Skeletal muscle cell (primary cell): ENCODE measurements at regions not wholly inside any gene's neighbourhood (a gene's known extent, or its start where the extent isn't known, plus 50 kb on each side); places are given as distances from the start of the nearest gene placed in this dataset.
"Not testable (repeated sequence)": the region's sequence is repeated elsewhere in the genome, so short reads cannot be mapped to it uniquely, and the experiment has no call there.

Source experiments
- DNase-seq: peaks from one replicate; pipeline ENCODE4 v3.0.0-alpha.2; 2010; ENCODE audit warnings: low read depth
- H3K4me3 ChIP-seq: 2 replicates; pipeline ENCODE4 v1.5.1; 2011; ENCODE audit warnings: low read depth, mild to moderate bottlenecking, control low read depth, low read length, moderate library complexity

DNA sequence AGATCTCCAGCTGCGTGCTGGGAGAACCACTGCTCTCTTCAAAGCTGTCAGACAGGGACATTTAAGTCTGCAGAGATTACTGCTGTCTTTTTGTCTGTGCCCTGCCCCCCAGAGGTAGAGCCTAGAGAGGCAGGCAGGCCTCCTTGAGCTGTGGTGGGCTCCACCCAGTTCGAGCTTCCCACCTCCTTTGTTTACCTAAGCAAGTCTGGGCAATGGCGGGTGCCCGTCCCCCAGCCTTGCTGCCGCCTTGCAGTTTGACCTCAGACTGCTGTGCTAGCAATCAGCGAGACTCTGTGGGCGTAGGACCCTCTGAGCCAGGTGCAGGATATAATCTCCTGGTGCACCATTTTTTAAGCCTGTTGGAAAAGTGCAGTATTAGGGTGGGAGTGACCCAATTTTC, 128.6 kb downstream of the ACTR3 start:
- not testable (repeated sequence) for H3K4me3 ChIP-seq, DNase-seq

DNA sequence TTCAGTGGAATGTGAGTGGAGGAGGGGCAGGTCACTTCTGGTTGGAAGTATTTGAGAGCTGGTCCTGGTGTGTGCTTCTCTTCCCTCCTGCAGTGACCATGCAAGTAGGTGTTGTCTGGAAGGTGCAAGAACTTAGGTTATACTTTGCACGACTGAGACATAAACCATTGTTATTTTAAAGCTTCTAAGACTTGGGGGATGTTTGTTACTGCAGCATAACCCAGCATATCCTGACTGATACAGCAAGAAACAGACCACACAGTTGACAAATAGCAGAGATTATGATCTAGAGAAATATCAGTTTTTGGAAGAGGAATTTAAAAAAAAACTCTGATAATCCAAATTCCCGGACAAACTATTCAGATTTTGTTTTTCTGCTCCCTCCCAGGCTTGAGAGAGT, 130.8 kb downstream of the ACTR3 start:
- DNase-seq, result no peak
- no peak overlapping the region for H3K4me3 ChIP-seq

DNA sequence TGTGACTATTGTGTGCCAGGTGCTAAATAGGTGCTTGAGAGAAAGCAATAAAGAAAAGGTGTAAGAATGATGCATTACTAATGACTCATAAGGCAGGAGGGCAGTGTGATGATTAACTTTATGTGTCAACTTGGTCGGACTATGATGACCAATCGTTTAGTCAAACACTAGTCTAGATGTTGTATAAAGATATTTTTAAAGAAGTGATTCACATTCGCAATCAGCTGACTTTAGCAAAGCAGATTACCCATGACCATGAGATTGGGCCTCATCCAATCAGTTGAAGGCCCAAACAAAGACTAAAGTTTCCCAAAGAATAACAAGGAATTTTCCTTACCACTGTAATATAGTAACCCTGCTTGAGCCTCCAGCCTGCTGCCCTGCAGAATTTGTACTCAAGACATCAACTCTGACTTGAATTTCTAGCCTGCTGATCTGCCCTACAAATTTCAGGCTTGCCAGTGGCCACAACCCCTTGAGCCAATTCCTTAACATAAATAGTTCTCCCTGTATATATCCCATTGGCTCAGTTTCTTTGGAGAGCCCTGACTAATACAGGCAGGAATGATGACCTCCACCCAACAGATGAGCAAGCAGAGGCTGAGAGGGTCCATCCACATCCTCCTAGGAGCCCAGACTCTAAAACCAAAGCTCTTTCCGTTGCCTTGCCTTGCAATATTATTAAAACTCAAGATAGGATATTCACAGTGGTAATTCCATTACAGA, 132.6 kb downstream of the ACTR3 start:
- no peak overlapping the region for H3K4me3 ChIP-seq
- peak; percentile 31 for DNase-seq

DNA sequence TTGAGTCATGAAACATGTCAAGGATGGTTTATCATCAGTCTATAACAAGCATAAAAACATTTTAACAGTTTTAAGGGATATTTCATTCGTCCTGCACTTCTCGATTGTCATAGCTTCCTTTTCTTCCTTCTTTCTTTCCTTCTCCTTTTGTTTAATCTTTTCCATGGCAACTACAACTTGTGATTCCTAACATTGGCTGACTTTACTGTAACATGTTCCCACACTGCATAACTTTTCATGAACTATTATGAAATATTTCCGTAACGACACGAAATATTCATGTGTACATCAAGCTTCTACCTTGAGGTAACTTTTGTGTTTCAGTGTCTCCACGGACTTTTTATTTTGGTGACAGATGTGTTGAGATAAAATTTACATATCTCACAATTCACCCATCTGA, 134.4 kb downstream of the ACTR3 start:
- DNase-seq, result no peak
- no peak overlapping the region for H3K4me3 ChIP-seq

DNA sequence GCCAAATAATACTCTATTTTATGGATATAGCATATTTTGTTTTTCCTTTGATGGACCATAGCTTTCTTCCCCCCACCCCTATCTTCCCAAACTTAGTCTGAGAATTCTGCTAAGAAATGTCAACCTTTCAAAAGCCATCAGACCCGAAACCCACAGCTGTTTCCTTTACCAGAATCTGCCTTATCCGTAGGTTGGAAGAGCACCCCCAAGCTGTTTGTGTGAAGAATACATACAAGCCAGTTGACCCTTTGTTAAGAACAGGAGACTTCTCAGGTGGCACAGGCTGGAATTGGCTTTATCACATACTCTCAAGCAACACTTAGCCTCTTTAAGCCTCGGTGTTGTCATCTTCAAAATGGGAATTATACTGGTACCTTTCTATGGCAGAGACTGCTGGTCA, 135.1 kb downstream of the ACTR3 start:
- H3K4me3 ChIP-seq, result no peak overlapping the region
- no peak for DNase-seq

DNA sequence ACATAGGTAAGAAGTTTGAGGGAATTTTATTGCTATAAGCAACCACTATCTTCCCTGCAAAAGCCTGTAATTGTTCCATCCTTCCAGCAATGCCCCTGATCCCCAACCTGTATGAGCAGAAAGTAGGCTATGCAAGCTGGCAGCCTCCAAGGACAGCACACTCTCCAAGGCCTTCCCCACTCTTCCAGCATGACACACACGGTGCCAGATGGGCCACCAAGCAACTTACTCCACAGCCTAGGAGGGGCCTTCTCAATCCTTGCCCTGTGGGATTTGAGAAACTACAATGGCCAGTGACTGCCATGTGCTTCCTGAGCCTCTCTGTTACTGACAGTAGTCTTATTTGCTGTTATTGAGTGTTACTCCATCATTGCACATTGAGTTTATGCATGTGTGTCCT, 137.5 kb downstream of the ACTR3 start:
- no peak overlapping the region for H3K4me3 ChIP-seq
- no peak for DNase-seq

DNA sequence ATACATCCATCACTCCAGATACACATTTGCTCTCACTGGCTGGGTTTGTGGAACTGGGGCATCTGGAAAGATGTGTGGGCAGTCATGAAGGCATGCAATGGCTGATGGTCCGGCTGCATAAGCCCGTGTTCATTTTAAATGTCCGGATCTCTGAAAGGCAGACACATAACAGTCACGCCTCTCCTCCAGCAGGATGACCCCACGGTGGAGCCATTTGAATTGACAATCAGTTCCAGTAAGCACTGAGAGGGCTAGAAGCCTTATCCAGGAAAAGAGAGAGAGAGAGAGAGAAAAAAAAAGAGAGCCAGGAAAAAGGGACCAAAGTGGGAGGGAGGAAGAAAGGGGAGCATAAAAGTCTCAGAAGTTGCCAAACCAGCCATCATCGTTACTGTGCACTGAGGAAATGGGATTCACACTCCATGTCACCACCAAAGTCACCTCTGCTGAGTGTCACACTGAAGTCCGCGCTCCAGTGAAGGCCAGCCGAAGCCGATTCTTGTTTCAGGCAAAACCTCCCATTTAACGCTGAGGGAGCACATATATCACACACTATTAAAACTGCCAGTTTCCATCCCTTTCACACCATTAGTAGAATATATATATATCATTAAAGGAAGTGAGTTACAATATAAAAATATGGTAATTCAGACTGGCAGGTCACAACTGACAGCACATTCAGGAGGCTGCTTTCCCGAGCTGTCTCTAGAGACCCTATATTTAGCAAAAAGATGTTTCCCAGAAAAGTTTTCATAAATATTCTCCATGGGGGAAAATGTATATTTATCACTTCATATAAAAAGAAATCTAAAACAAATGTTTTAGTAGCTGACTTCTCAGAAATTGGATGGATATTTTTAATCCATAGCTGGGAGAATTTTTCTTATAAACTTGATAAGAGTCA, 142.0 kb downstream of the ACTR3 start:
- H3K4me3 ChIP-seq, result no peak overlapping the region
- DNase-seq, result no peak

DNA sequence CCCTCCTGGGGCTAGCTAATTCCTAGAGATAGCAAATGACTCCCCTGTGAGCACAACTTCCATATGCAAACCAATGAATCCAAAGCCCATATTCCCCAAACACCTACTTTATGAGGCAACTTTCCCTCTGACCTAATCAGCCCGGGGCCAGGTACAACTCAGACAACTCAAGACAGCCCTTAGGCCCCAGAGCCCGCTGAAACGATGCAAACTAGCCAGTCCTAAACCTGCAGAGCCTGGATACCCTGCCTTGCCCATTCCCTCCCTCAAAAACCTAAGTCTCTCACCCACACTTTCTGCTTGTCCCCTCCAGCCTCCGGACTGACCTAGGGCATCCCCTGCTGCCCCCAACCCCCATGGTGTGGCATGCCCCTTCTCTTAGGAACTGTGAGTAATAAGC, 142.8 kb downstream of the ACTR3 start:
- no peak overlapping the region for H3K4me3 ChIP-seq
- DNase-seq, result no peak

DNA sequence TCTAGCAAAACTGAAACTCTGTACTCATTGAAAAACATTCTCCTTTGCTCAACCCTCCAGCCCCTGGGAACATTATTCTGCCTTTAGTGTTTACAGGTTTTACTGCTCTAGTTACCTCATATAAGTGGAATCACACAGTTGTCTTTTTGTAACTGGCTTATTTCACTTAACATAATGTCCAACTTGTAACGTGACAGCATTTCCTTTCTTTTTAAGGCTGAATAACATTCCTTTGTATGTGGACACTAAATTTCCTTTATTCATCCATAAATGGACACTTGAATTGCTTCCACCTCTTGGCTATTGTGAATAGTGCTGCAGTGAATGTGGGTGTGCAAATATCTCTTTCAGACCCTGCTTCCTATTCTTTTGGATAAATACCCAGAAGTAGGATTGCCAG, 144.9 kb downstream of the ACTR3 start:
- no peak overlapping the region for H3K4me3 ChIP-seq
- no peak for DNase-seq

DNA sequence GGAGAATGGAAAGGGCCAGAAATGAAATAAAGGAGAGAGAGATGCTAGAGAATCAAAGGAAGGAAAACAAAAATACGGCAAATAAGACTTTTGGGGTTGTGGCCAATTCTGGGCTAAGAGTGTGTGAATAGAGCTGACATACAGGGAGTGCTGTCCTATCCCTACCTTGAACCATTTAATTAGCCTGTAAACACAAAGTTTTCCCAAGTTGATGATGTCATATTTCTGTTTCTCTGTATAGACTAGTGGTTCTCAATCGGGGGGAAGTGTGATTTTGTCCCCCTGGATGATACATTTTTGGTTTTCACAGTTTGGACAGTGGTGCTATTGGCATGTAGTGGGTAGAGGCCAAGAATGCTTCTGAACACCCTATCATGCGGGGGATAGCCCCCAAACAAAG, 148.8 kb downstream of the ACTR3 start:
- no peak for DNase-seq
- no peak overlapping the region for H3K4me3 ChIP-seq

DNA sequence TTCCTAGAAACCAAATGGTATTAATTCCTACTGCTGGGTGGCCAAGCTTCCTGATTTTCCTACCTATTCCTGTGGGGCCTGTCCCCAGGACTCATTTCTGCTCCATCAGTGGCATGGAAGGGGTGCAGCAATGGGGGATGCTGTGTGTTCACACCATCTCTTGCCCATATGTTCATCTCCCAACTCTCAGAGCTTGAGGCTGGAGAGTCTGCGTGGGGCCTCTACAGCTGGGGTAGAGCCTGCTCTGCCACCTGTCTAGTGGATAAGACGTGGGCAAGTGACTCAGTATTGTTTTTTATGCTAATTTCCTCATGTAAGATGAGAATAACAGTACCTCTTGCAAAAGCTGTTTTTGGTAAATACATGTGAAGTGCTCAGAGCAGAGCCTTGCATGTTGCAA, 149.8 kb downstream of the ACTR3 start:
- no peak for DNase-seq
- no peak overlapping the region for H3K4me3 ChIP-seq

DNA sequence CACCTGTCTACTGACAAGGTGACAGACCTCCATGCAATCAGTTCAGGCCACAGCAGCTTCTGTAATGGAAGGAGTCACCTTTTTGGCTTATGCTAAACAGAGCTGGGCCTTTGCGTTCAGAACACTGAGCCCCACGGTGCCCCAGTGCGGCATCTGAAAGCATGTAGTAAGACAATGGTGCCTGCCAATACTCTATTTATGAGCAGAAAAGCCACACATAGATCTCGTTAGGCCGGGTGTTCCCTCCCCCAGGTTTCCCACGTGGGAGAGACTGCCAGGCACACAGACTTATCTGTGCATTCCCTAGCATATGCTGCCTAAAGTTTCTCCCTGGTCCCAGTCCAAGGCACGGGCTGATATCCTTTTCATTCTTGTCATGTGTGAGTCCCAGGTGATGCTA, 150.9 kb downstream of the ACTR3 start:
- DNase-seq, result no peak
- H3K4me3 ChIP-seq, result no peak overlapping the region

DNA sequence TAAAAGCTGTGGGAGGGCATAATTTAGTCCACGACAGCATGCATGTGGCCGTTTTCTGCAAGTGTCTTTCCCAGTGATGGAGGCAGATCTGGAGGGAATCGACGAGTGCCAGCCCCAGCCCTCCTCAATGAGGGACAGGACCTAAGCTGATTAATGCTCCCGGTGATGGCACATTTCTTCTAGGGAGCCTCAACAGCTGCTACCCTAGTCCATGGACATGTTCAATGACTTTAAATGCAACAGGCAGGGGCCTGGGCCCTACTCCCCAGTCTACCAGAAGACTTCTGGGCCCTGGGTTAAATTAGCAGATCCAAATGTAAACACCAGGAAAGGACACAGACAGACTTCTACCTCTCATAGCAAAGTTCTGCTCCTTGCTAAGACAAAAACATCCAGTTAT, 155.1 kb downstream of the ACTR3 start:
- no peak overlapping the region for H3K4me3 ChIP-seq
- no peak for DNase-seq

DNA sequence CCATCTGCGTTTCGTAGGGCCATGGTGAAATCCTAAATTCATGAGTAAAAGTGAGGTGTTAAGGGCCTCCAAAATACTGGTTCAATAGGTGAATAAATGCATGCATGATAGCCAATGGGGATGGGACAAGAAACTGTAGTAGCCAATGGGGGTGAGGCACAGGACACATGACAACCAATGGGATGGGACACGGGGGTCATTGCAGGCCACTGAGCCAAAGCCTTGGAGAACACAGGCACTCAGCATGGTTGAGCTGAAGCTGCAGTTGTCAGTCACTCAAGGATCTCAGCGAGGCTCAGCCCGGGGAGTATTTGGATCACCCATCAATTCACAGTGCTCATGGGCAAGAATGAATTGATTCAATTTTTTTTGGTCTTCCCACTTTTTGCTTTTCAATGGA, 156.5 kb downstream of the ACTR3 start:
- DNase-seq, result no peak
- H3K4me3 ChIP-seq, result no peak overlapping the region

DNA sequence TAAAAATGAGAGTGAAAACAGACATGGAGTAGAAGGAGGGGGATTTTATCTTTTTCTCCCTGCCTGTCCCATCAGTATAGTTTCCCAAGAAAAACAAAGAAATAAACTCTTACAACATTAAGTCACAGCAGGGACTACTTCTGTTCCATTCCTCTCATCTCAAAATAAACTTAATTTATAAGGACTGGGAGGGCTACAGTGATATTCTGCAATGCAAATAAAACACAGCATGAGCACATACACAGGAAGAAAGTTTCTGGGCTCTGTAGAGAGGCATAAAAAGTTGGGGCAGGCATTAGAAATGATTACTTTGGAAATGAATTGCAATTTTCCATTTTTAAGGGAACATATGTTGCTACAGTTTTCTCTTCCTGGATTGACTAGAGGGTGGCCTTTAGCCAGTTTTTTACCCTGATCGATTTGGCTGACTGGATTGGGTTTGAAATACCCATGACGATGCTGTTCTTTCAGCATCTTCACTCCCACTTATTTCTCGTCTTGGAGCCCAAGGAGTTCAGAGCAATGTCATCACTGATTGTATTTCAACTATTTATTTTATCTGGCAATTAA, 157.1 kb downstream of the ACTR3 start:
- no peak for DNase-seq
- no peak overlapping the region for H3K4me3 ChIP-seq

DNA sequence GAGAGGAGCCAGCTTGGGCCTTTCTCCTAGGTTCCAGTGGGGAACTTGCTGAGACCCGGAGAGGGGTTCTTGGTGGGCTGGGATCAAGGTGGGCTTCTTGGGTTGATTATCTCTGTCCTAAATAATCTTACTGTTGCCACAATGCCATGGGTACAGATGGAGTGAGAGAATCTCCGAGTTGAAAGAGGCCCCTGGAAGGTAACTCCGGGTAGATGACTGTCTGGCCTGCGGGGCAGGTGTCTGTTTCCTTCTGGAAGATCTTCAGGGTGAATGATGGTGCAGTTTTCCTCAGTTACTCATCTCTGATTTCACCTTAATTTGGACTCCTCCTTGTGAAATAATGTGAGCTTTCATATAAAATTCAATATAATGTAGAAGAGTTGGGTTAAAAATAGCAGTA, 159.4 kb downstream of the ACTR3 start:
- no peak for DNase-seq
- no peak overlapping the region for H3K4me3 ChIP-seq

DNA sequence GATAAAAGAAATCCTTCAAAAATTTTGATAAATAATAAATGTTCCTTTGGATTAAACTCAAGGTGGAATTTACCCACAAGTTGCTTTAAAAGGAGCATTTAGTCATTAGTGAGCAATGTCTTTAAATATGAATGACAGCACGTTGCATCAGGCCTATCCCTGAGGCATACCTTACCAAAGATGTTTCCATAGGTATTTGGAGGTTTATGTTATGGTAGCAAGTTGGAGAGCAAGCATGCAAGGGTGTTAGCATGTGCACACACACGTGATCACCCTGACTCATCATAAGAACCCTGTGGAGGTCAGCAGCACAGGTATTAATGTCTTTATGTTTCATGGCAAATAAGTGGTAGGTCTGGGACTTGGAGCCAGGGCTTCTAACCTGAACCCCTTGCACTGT, 159.9 kb downstream of the ACTR3 start:
- H3K4me3 ChIP-seq, result no peak overlapping the region
- DNase-seq, result no peak

DNA sequence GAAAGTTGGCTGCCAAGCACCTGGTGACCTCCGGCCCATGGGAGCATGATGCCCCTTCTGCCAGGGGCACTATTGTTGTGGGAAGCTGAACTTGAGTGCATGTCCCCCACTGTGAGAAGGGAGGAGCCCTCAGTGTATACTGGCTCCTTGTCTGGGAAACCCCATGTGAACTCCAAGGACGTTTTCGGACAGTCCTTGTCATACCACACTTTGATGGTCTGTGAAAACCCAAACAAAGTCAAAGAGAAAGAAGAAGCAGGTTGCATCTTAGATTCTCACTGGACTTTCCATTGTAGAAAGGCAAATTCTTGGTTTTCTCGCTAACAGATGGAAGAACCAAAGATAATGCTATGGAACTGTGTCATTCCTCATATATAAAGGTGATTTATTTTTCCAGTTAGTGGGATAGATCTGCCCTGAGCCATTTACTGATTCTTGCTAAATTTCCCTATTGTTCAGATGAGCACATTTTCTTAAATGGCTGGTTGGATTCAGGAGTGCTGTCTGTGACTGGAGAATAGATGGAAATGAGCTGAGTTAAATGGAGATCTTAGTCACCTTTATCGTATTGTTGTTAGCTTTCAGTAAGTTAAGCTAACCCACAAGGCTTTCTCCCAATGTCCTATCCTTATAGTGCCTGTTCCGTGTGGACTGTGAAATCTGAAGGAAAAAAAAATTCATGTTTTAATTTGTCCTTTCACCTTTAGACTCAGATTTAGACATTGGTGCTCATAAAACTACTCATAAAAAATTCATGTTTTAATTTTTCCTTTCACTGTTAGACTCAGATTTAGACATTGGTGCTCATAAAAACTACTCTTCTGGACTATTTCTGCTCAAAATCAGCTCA, 166.6 kb downstream of the ACTR3 start:
- H3K4me3 ChIP-seq, result no peak overlapping the region
- no peak for DNase-seq

DNA sequence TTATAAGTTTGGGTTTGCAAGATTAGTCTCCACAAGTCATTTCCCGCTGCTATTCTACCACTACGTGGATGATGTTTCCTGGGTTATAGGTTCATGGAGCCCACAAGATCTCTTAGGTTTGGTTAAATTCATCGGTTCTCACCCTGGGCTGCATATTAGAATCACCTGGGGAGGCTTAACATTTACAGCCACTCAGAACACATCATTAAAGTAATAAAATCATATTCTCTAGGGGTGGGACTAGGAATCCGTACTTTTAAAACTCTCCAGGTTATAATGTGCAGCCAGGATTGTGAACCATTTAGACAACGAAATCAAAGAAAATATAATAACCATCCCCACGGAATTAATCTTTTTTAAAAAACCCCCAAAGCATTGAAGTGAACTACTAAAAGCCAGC, 167.7 kb downstream of the ACTR3 start:
- no peak for DNase-seq
- H3K4me3 ChIP-seq, result no peak overlapping the region

DNA sequence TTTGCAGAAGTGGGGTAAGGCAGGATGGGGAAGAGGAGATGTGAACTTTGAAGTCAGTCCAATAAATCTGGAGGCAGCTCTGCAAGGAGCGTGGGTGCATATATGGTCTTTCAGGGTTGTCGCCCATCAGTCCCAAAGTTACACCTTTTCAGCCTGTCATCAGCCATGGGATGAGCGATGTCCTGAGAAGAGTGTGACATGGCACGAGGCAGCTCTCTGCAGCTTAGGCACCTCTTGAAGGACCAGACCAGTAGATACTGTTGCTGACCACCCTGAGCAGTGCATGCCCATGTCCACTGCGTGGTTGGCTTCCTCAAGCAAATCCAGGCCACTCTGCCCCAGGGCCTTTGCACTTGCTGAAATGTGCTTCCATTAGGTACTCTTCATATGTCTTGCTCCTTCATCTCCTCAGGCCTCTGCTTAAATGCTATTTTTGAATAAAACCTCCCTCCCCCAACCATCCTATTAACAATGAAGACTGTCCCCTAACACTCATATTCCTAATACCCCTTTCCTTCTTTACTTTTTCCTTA, 171.7 kb downstream of the ACTR3 start:
- no peak for DNase-seq
- no peak overlapping the region for H3K4me3 ChIP-seq
